Prostate gland (tissue), 2 donors: ENCODE measurements at regions not wholly inside any gene's neighbourhood (a gene's known extent, or its start where the extent isn't known, plus 50 kb on each side); places are given as distances from the start of the nearest gene placed in this dataset.

Experiments used
- DNase-seq: peaks from one replicate; pipeline ENCODE4 v3.0.0-alpha.2; 2019; ENCODE audit warnings: low spot score
- H3K27ac ChIP-seq, 2 donors: fragments of 200-600 bp; sonication (generic); 2 replicates each; pipeline ENCODE4 v1.5.1; 2017 to 2019
- H3K27me3 ChIP-seq: fragments of 200-600 bp; sonication (generic); replicated peaks from 2 replicates; pipeline ENCODE4 v1.5.1; 2019; ENCODE audit not compliant: insufficient read depth
- H3K36me3 ChIP-seq, 2 donors: fragments of 200-600 bp; sonication (generic); 1 replicate in 1 of 2; 2 replicates in 1 of 2; pipeline versions ENCODE4 v1.5.1 to v1.8.1; 2017 to 2019
- H3K4me1 ChIP-seq: fragments of 200-600 bp; sonication (generic); replicated peaks from 2 replicates; pipeline ENCODE4 v1.5.1; 2019
- H3K4me3 ChIP-seq, 2 donors: fragments of 200-600 bp; sonication (generic); 2 replicates each; pipeline ENCODE4 v1.5.1; 2017 to 2019
- H3K9me3 ChIP-seq: fragments of 200-600 bp; sonication (generic); 2 replicates; pipeline ENCODE4 v1.5.1; 2017
- CTCF ChIP-seq, 4 experiments: fragments of 200-600 bp in 2 of 4; fragments of 450-650 bp in 2 of 4; sonication (generic) in 2 of 4; IDR thresholded peaks; 1 replicate in 3 of 4; 2 replicates in 1 of 4; pipeline ENCODE4 v1.5.1; 2016 to 2019; ENCODE audit warnings: antibody characterized with exemption in 4 of 4, mild to moderate bottlenecking in 2 of 4, moderate library complexity in 2 of 4
- POLR2A ChIP-seq: fragments of 450-650 bp; IDR thresholded peaks from one replicate; pipeline ENCODE4 v1.6.1; 2016; ENCODE audit warnings: antibody characterized with exemption, mild to moderate bottlenecking
- POLR2AphosphoS5 ChIP-seq: sonication (generic); formaldehyde crosslinking; IDR thresholded peaks from one replicate; pipeline ENCODE4 v1.6.1; 2017; ENCODE audit warnings: antibody characterized with exemption
- WGBS: methylation state at CpG from one replicate; pipeline ENCODE4 v1.1.5; 2018; 5-methylcytosine and 5-hydroxymethylcytosine counted together
- intact Hi-C: fragments of 100-400 bp; cut with DNase I; formaldehyde crosslinking; loops from one replicate; pipeline ENCODE4 v1.14.2; 2022

- intact Hi-C loops, result no loop called here
- Histone ChIP-seq H3K36me3 (no peaks in the 10 kb centered on the region), H3K4me1 (no peaks in the 10 kb centered on the region), H3K27ac (no peak overlapping the region), H3K9me3 (no peaks in the 10 kb centered on the region), H3K27me3 (no peaks in the 10 kb centered on the region), H3K4me3 (no peak overlapping the region)
- WGBS, result 56% methylated on average over 1 of the region's 1 CpG
- TF ChIP-seq POLR2A, result no peak
- TF ChIP-seq CTCF (IDR thresholded peaks at IDR 0.05), result no peak
- TF ChIP-seq POLR2AphosphoS5, result no peak
- DNase-seq, result no peak
These were observed 624.8 kb upstream of the FZD8 start for GRCh38 chr10:36266923-36267322.

GRCh38 chr10:36265741-36266140 lies 623.6 kb upstream of the FZD8 start:
- intact Hi-C loops, result no loop called here
- DNase-seq, result no peak
- Histone ChIP-seq H3K4me1 (no peaks in the 10 kb centered on the region), H3K4me3 (no peak overlapping the region), H3K27me3 (no peaks in the 10 kb centered on the region), H3K9me3 (no peaks in the 10 kb centered on the region), H3K27ac (no peak overlapping the region), H3K36me3 (no peaks in the 10 kb centered on the region)
- WGBS, result 31% methylated on average over 2 of the region's 2 CpGs
- TF ChIP-seq CTCF (IDR thresholded peaks at IDR 0.05) (no peak), POLR2A (no peak), POLR2AphosphoS5 (no peak)

GRCh38 chr10:36263871-36264270 lies 621.8 kb upstream of the FZD8 start:
- 95% methylated on average over 3 of the region's 3 CpGs for WGBS

GRCh38 chr10:36256948-36257356 lies 614.9 kb upstream of the FZD8 start:
- TF ChIP-seq CTCF (IDR thresholded peaks at IDR 0.05) (no peak), POLR2A (no peak), POLR2AphosphoS5 (no peak)
- WGBS, result 40% methylated on average over 2 of the region's 2 CpGs
- Histone ChIP-seq H3K4me1 (no peaks in the 10 kb centered on the region), H3K27ac (no peak overlapping the region), H3K9me3 (no peaks in the 10 kb centered on the region), H3K27me3 (no peaks in the 10 kb centered on the region), H3K36me3 (no peaks in the 10 kb centered on the region), H3K4me3 (no peak overlapping the region)
- no peak for DNase-seq
- intact Hi-C loops, result no loop called here

More at GRCh38 chr10:36263871-36264270, 621.8 kb upstream of the FZD8 start:
- no peaks in the 10 kb centered on the region for H3K36me3 ChIP-seq
- no peaks in the 10 kb centered on the region for H3K4me1 ChIP-seq
- TF ChIP-seq CTCF (IDR thresholded peaks at IDR 0.05) (no peak), POLR2AphosphoS5 (no peak), POLR2A (no peak)
- H3K27ac ChIP-seq, result no peak overlapping the region
- no peaks in the 10 kb centered on the region for H3K27me3 ChIP-seq
- intact Hi-C loops, result no loop called here
- H3K4me3 ChIP-seq, result no peak overlapping the region
- H3K9me3 ChIP-seq, result no peaks in the 10 kb centered on the region
- DNase-seq, result no peak

GRCh38 chr10:36256166-36256565 lies 614.1 kb upstream of the FZD8 start:
- no peak overlapping the region for H3K27ac ChIP-seq
- no peak for DNase-seq
- intact Hi-C loops, result no loop called here

More at GRCh38 chr10:36256166-36256565, 614.1 kb upstream of the FZD8 start:
- H3K9me3 ChIP-seq, result no peaks in the 10 kb centered on the region
- no peaks in the 10 kb centered on the region for H3K4me1 ChIP-seq
- no peak overlapping the region for H3K4me3 ChIP-seq
- no peaks in the 10 kb centered on the region for H3K27me3 ChIP-seq
- no peaks in the 10 kb centered on the region for H3K36me3 ChIP-seq
- 29% methylated on average over 2 of the region's 2 CpGs for WGBS
- TF ChIP-seq CTCF (IDR thresholded peaks at IDR 0.05) (no peak), POLR2A (no peak), POLR2AphosphoS5 (no peak)
